ENCODE measurements at regions not wholly inside any gene's neighbourhood (a gene's known extent, or its start where the extent isn't known, plus 50 kb on each side); places are given as distances from the start of the nearest gene placed in this dataset.

DNA sequence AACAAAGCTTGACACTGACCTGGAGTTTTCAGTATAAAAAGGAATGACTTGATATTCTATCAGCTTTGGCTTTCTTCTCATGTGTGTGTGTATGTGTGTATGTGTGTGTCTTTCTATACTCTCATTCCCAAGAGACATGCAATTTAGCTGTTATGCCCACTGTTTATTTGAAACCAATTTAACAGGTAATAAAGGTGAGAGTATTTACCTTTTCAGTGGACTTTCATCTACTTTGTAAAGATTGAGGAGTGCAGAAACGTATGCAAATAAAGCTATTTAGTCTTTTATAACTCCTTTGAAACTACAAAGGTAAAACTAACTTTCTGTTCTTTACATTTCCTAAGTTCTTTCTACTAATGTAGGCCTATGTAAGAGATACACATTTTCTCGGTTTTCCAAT, 103.5 kb upstream of the HS3ST5 start:
- H3K36me3 ChIP-seq (ENCODE audit: insufficient read depth, insufficient read length, low read length), result no peaks in the 10 kb centered on the region
- DNase-seq (ENCODE audit: low read depth, low spot score), result no peak
- no peaks in the 10 kb centered on the region for H3K9me3 ChIP-seq (ENCODE audit: insufficient read depth, low read length)
- H3K4me1 ChIP-seq (ENCODE audit: insufficient read depth, insufficient read length), result no peaks in the 10 kb centered on the region
- no peak overlapping the region for H3K9ac ChIP-seq (ENCODE audit: insufficient read length, low read depth)
- no peaks in the 10 kb centered on the region for H3K27me3 ChIP-seq (ENCODE audit: insufficient read depth, insufficient read length)
- H3K4me3 ChIP-seq (ENCODE audit: insufficient read length, low read depth), result no peak overlapping the region
- TF ChIP-seq SUZ12 (IDR thresholded peaks at IDR 0.05; ENCODE audit: extremely low read depth, insufficient read depth, insufficient read length) (no peak), ZNF274 (IDR thresholded peaks at IDR 0.05; ENCODE audit: low read depth, low read length) (no peak), YY1 (IDR thresholded peaks at IDR 0.05; ENCODE audit: insufficient read depth, insufficient read length) (no peak)

DNA sequence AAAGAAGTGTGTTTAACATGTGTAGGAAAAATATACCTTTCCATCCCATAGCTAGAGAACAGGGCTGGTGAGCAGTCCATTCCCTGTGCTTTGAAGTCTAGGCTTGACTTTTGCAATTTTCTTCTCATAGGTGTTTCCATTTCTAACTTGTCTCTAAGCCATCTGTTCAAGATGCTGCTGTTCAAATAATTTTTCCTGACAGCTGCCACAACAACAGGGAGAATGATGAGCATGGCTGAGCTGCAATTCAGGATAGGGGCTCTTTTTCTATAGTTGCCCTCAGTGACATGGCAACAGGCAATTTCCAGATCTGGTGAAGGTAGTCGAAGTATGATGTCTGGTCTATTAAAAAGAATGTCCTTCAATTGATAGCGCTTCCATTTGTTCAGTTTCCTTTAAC, 103.0 kb upstream of the HS3ST5 start:
- Histone ChIP-seq H3K36me3 (ENCODE audit: insufficient read depth, insufficient read length, low read length) (no peaks in the 10 kb centered on the region), H3K27me3 (ENCODE audit: insufficient read depth, insufficient read length) (no peaks in the 10 kb centered on the region), H3K4me3 (ENCODE audit: insufficient read length, low read depth) (no peak overlapping the region), H3K9ac (ENCODE audit: insufficient read length, low read depth) (no peak overlapping the region), H3K9me3 (ENCODE audit: insufficient read depth, low read length) (no peaks in the 10 kb centered on the region), H3K4me1 (ENCODE audit: insufficient read depth, insufficient read length) (no peaks in the 10 kb centered on the region)
- DNase-seq (ENCODE audit: low read depth, low spot score), result no peak
- TF ChIP-seq SUZ12 (IDR thresholded peaks at IDR 0.05; ENCODE audit: extremely low read depth, insufficient read depth, insufficient read length) (no peak), YY1 (IDR thresholded peaks at IDR 0.05; ENCODE audit: insufficient read depth, insufficient read length) (no peak), ZNF274 (IDR thresholded peaks at IDR 0.05; ENCODE audit: low read depth, low read length) (no peak)

DNA sequence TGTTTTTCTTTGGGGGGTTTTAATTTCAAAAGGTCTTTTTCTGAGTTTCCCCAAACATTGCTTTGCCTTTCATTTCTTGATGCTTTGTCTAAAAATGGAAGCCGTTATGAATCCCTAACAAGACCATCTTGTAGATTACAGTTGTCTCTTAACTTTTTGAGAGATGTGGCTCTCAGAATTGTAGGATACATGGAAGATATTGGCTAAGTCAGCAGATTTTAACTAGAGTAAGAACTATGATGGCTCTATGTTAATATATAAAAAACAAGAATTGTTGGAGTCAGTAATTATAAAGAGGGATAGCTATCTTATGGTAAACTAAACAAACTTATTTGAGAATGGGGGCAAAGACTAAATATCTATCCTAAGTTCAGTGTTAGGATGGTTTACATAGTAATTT, 96.6 kb upstream of the HS3ST5 start:
- H3K36me3 ChIP-seq (ENCODE audit: insufficient read depth, insufficient read length, low read length), result no peaks in the 10 kb centered on the region
- no peaks in the 10 kb centered on the region for H3K4me1 ChIP-seq (ENCODE audit: insufficient read depth, insufficient read length)
- H3K9ac ChIP-seq (ENCODE audit: insufficient read length, low read depth), result no peak overlapping the region
- no peaks in the 10 kb centered on the region for H3K9me3 ChIP-seq (ENCODE audit: insufficient read depth, low read length)
- no peak for DNase-seq (ENCODE audit: low read depth, low spot score)
- TF ChIP-seq YY1 (IDR thresholded peaks at IDR 0.05; ENCODE audit: insufficient read depth, insufficient read length) (no peak), ZNF274 (IDR thresholded peaks at IDR 0.05; ENCODE audit: low read depth, low read length) (no peak), SUZ12 (IDR thresholded peaks at IDR 0.05; ENCODE audit: extremely low read depth, insufficient read depth, insufficient read length) (no peak)
- H3K27me3 ChIP-seq (ENCODE audit: insufficient read depth, insufficient read length), result no peaks in the 10 kb centered on the region
- H3K4me3 ChIP-seq (ENCODE audit: insufficient read length, low read depth), result no peak overlapping the region

DNA sequence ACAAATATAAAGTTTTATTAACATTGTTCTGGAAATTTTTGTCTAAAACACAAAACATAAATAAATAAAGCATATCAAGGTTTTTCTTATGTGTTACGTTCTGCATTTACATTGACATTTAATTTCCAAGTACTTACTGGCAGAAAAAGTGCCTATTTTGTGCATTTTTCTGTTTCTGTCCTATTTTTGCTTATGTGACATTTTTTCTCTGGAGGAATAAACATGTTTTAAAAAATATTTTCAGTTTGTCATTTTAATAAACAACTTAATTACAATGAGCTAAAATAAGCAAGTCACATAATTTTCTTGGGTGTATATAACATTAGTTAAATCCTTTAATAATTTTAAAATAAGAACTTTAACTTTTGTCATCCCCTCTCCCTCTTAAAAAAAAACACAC, 94.4 kb upstream of the HS3ST5 start:
- Histone ChIP-seq H3K9ac (ENCODE audit: insufficient read length, low read depth) (no peak overlapping the region), H3K27me3 (ENCODE audit: insufficient read depth, insufficient read length) (no peaks in the 10 kb centered on the region), H3K4me1 (ENCODE audit: insufficient read depth, insufficient read length) (no peaks in the 10 kb centered on the region), H3K4me3 (ENCODE audit: insufficient read length, low read depth) (no peak overlapping the region), H3K9me3 (ENCODE audit: insufficient read depth, low read length) (no peaks in the 10 kb centered on the region), H3K36me3 (ENCODE audit: insufficient read depth, insufficient read length, low read length) (no peaks in the 10 kb centered on the region)
- no peak for DNase-seq (ENCODE audit: low read depth, low spot score)
- no peak for TF ChIP-seq ZNF274 (IDR thresholded peaks at IDR 0.05; ENCODE audit: low read depth, low read length)
- no peak for TF ChIP-seq SUZ12 (IDR thresholded peaks at IDR 0.05; ENCODE audit: extremely low read depth, insufficient read depth, insufficient read length)
- TF ChIP-seq YY1 (IDR thresholded peaks at IDR 0.05; ENCODE audit: insufficient read depth, insufficient read length), result no peak

DNA sequence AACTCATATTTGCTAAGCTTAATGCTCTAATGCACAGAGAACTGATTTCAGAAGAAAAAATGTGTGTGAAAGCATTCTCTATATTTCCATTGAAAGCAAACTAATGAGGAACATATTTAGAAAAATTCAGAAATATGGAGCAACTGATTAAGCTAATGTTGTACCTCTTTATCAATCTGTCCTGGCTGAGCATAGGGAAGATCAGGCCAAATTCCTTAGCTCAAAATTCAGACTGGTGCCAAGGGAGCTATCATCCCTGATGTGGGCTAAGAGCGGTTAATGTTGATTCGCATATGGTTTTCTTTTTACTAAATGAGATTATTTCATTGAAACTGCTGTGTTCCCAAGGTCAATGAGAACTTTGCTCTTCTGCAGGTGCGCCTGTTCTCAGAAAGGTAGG, 93.9 kb upstream of the HS3ST5 start:
- Histone ChIP-seq H3K9me3 (ENCODE audit: insufficient read depth, low read length) (no peaks in the 10 kb centered on the region), H3K9ac (ENCODE audit: insufficient read length, low read depth) (no peak overlapping the region), H3K4me3 (ENCODE audit: insufficient read length, low read depth) (no peak overlapping the region), H3K36me3 (ENCODE audit: insufficient read depth, insufficient read length, low read length) (no peaks in the 10 kb centered on the region), H3K4me1 (ENCODE audit: insufficient read depth, insufficient read length) (no peaks in the 10 kb centered on the region), H3K27me3 (ENCODE audit: insufficient read depth, insufficient read length) (no peaks in the 10 kb centered on the region)
- DNase-seq (ENCODE audit: low read depth, low spot score), result no peak
- TF ChIP-seq SUZ12 (IDR thresholded peaks at IDR 0.05; ENCODE audit: extremely low read depth, insufficient read depth, insufficient read length) (no peak), YY1 (IDR thresholded peaks at IDR 0.05; ENCODE audit: insufficient read depth, insufficient read length) (no peak), ZNF274 (IDR thresholded peaks at IDR 0.05; ENCODE audit: low read depth, low read length) (no peak)

DNA sequence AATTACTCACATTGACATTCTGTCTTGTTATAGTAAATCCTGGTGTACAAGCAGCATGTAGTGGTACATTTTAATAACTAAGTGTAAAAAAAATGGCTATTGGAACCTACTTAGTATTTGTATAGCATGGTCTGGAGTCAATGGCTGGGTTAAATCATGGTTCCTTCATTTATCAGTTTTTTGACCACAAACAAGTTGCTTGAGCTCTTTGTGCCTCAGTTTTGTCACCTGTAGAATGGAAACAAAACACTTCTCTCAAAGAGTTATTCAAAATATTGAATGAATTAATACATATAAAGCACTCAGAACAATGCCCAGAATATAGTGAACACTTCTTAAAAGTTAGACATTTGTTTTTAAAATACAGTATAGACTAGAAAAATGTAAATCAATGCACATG, 93.2 kb upstream of the HS3ST5 start:
- H3K4me1 ChIP-seq (ENCODE audit: insufficient read depth, insufficient read length), result no peaks in the 10 kb centered on the region
- TF ChIP-seq YY1 (IDR thresholded peaks at IDR 0.05; ENCODE audit: insufficient read depth, insufficient read length), result no peak
- TF ChIP-seq SUZ12 (IDR thresholded peaks at IDR 0.05; ENCODE audit: extremely low read depth, insufficient read depth, insufficient read length), result no peak
- TF ChIP-seq ZNF274 (IDR thresholded peaks at IDR 0.05; ENCODE audit: low read depth, low read length), result no peak

DNA sequence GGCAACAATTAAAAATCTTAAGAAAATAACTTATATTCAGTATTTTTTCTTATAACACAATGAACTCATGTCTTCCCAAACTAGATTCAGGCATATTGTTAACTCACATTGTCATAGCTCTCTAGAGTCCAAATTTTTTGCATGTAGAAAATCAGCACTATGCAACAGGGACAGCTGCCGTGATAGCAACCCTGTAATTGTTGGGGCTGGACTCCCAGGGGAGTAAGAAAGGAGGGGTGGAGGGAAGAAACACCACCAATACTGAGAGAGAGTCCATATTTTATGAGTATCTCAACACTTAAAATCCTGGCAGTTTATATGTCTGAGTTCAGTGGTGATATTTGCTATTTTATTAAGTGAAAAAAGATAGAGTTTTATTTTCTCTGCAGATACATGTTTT, 89.6 kb upstream of the HS3ST5 start:
- Histone ChIP-seq H3K4me1 (ENCODE audit: insufficient read depth, insufficient read length) (peaks cover 2% of the 10 kb centered on the region), H3K9ac (ENCODE audit: insufficient read length, low read depth) (no peak overlapping the region), H3K9me3 (ENCODE audit: insufficient read depth, low read length) (no peaks in the 10 kb centered on the region), H3K36me3 (ENCODE audit: insufficient read depth, insufficient read length, low read length) (no peaks in the 10 kb centered on the region), H3K4me3 (ENCODE audit: insufficient read length, low read depth) (no peak overlapping the region), H3K27me3 (ENCODE audit: insufficient read depth, insufficient read length) (no peaks in the 10 kb centered on the region)
- TF ChIP-seq SUZ12 (IDR thresholded peaks at IDR 0.05; ENCODE audit: extremely low read depth, insufficient read depth, insufficient read length), result no peak
- TF ChIP-seq ZNF274 (IDR thresholded peaks at IDR 0.05; ENCODE audit: low read depth, low read length), result no peak
- no peak for TF ChIP-seq YY1 (IDR thresholded peaks at IDR 0.05; ENCODE audit: insufficient read depth, insufficient read length)
- DNase-seq (ENCODE audit: low read depth, low spot score), result no peak

More for the DNA sequence above, 93.2 kb upstream of the HS3ST5 start:
- no peak for DNase-seq (ENCODE audit: low read depth, low spot score)
- H3K36me3 ChIP-seq (ENCODE audit: insufficient read depth, insufficient read length, low read length), result no peaks in the 10 kb centered on the region
- no peaks in the 10 kb centered on the region for H3K9me3 ChIP-seq (ENCODE audit: insufficient read depth, low read length)
- H3K9ac ChIP-seq (ENCODE audit: insufficient read length, low read depth), result no peak overlapping the region
- H3K4me3 ChIP-seq (ENCODE audit: insufficient read length, low read depth), result no peak overlapping the region
- H3K27me3 ChIP-seq (ENCODE audit: insufficient read depth, insufficient read length), result no peaks in the 10 kb centered on the region

DNA sequence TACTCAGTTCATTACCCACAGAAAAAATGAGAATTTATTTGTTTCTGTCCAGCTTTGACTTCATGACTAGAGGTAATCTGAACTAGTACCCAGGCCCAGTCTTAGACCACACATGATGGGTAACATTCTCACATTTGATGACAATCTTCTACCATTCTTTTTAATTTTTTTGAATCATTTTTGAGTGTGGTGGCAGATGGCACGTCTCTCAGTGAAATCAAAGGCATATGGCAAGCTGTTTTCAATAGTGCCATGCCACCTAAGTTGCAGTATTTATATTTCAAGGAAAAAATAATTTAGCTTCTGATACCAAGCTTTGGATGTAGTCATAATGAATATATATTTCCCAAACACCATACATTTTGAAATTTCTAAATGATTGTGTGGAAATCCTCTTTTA, 88.8 kb upstream of the HS3ST5 start:
- H3K27me3 ChIP-seq (ENCODE audit: insufficient read depth, insufficient read length), result no peaks in the 10 kb centered on the region
- no peaks in the 10 kb centered on the region for H3K36me3 ChIP-seq (ENCODE audit: insufficient read depth, insufficient read length, low read length)
- DNase-seq (ENCODE audit: low read depth, low spot score), result no peak
- no peak overlapping the region for H3K9ac ChIP-seq (ENCODE audit: insufficient read length, low read depth)
- H3K4me3 ChIP-seq (ENCODE audit: insufficient read length, low read depth), result no peak overlapping the region
- peaks cover 2% of the 10 kb centered on the region for H3K4me1 ChIP-seq (ENCODE audit: insufficient read depth, insufficient read length)
- no peaks in the 10 kb centered on the region for H3K9me3 ChIP-seq (ENCODE audit: insufficient read depth, low read length)
- TF ChIP-seq SUZ12 (IDR thresholded peaks at IDR 0.05; ENCODE audit: extremely low read depth, insufficient read depth, insufficient read length) (no peak), YY1 (IDR thresholded peaks at IDR 0.05; ENCODE audit: insufficient read depth, insufficient read length) (no peak), ZNF274 (IDR thresholded peaks at IDR 0.05; ENCODE audit: low read depth, low read length) (no peak)
